HS-27A (cell line): ENCODE measurements at regions not wholly inside any gene's neighbourhood (a gene's known extent, or its start where the extent isn't known, plus 50 kb on each side); places are given as distances from the start of the nearest gene placed in this dataset.
"Not testable (repeated sequence)": the region's sequence is repeated elsewhere in the genome, so short reads cannot be mapped to it uniquely, and the experiment has no call there.

Experiments
- DNase-seq: peaks from one replicate; pipeline ENCODE4 v3.0.0-alpha.2; 2012; ENCODE audit warnings: low read depth, missing footprints

- DNase-seq: no peak
Observed at GRCh38 chr13:62407871-62408270, 992.2 kb upstream of the PCDH20 start.

- no peak for DNase-seq
Observed at GRCh38 chr13:62388515-62388914, 972.9 kb upstream of the PCDH20 start.

- DNase-seq: no peak
Observed at GRCh38 chr13:62387647-62388046, 972.0 kb upstream of the PCDH20 start.

- not testable (repeated sequence) for DNase-seq
Observed at GRCh38 chr13:62379241-62379640, 963.6 kb upstream of the PCDH20 start.

- DNase-seq: no peak
Observed at GRCh38 chr13:62377838-62378237, 962.2 kb upstream of the PCDH20 start.

- DNase-seq: no peak
Observed at GRCh38 chr13:62375653-62376052, 960.0 kb upstream of the PCDH20 start.

- DNase-seq: no peak
Observed at GRCh38 chr13:62371737-62372136, 956.1 kb upstream of the PCDH20 start.

GRCh38 chr13:62367971-62368370 lies 952.3 kb upstream of the PCDH20 start:
- not testable (repeated sequence) for DNase-seq

- DNase-seq: no peak
Observed at GRCh38 chr13:62360609-62361008, 945.0 kb upstream of the PCDH20 start.

GRCh38 chr13:62358646-62358932 lies 942.9 kb upstream of the PCDH20 start:
- DNase-seq: no peak

GRCh38 chr13:62357887-62358645 lies 942.4 kb upstream of the PCDH20 start:
- DNase-seq: peak; percentile 24

- DNase-seq: no peak
Observed at GRCh38 chr13:62356977-62357376, 941.3 kb upstream of the PCDH20 start.

GRCh38 chr13:62337109-62337880 lies 921.6 kb upstream of the PCDH20 start:
- no peak for DNase-seq

GRCh38 chr13:62336507-62336906 lies 920.9 kb upstream of the PCDH20 start:
- DNase-seq: no peak

GRCh38 chr13:62333466-62333865 lies 917.8 kb upstream of the PCDH20 start:
- DNase-seq: no peak

GRCh38 chr13:62331384-62331783 lies 915.7 kb upstream of the PCDH20 start:
- no peak for DNase-seq

GRCh38 chr13:62327367-62327766 lies 911.7 kb upstream of the PCDH20 start:
- DNase-seq: no peak

GRCh38 chr13:62324842-62325241 lies 909.2 kb upstream of the PCDH20 start:
- DNase-seq: no peak

- no peak for DNase-seq
Observed at GRCh38 chr13:62321895-62322294, 906.2 kb upstream of the PCDH20 start.

- no peak for DNase-seq
Observed at GRCh38 chr13:62321139-62321538, 905.5 kb upstream of the PCDH20 start.

GRCh38 chr13:62320129-62321108 lies 904.8 kb upstream of the PCDH20 start:
- DNase-seq: peak; percentile 2

GRCh38 chr13:62309904-62310303 lies 894.3 kb upstream of the PCDH20 start:
- DNase-seq: no peak
